H1 (cell line): ENCODE measurements at regions not wholly inside any gene's neighbourhood (a gene's known extent, or its start where the extent isn't known, plus 50 kb on each side); places are given as distances from the start of the nearest gene placed in this dataset.

Source experiments
- CTCF ChIA-PET: fragments of 300-600 bp; sonication (Branson Sonifier 250); formaldehyde crosslinking; loops from one replicate; lab custom pipeline; 2021; ENCODE audit not compliant: partially characterized antibody; lab: Charles Lee
- POLR2A ChIA-PET: fragments of 300-600 bp; sonication (Branson Sonifier 250); formaldehyde crosslinking; loops from one replicate; lab custom pipeline; 2021; ENCODE audit warnings: inconsistent platforms; ENCODE audit not compliant: partially characterized antibody; lab: Charles Lee
- DNase-seq, 2 experiments: peaks; one replicate each; pipeline versions ENCODE4 v3.0.0 to v3.0.0-alpha.2; 2010 to 2022; ENCODE audit warnings: low spot score in 2 of 2, low read depth in 1 of 2, mixed read lengths in 1 of 2
- FAIRE-seq: peaks from 2 replicates; lab custom pipeline; 2011; peaks lifted over from hg19 to GRCh38; lab: Jason Lieb, UNC
- H2AFZ ChIP-seq: 2 replicates; pipeline ENCODE4 v1.8.1; 2012; ENCODE audit warnings: low read length, inconsistent platforms
- H2AK5ac ChIP-seq: 2 replicates; pipeline ENCODE4 v1.6.1; 2013; ENCODE audit warnings: low read depth, low read length
- H2BK120ac ChIP-seq: replicated peaks from 2 replicates; pipeline ENCODE3; 2013; ENCODE audit warnings: low read depth, low read length, inconsistent platforms
- H2BK12ac ChIP-seq: 2 replicates; pipeline ENCODE4 v1.6.1; 2013; ENCODE audit warnings: low read depth, low read length
- H2BK15ac ChIP-seq: 2 replicates; pipeline ENCODE4 v1.6.1; 2013; ENCODE audit warnings: low read length
- H2BK20ac ChIP-seq: 2 replicates; pipeline ENCODE4 v1.6.1; 2013; ENCODE audit warnings: low read length
- H2BK5ac ChIP-seq: 2 replicates; pipeline ENCODE4 v1.6.1; 2013; ENCODE audit warnings: low read depth, low read length
- H3K14ac ChIP-seq: 2 replicates; pipeline ENCODE4 v1.6.1; 2013; ENCODE audit warnings: inconsistent platforms; ENCODE audit not compliant: insufficient read length
- H3K18ac ChIP-seq: 2 replicates; pipeline ENCODE4 v1.6.1; 2013; ENCODE audit warnings: low read length; ENCODE audit errors: extremely low read depth
- H3K23ac ChIP-seq: 2 replicates; pipeline ENCODE4 v1.6.1; 2013; ENCODE audit warnings: inconsistent platforms; ENCODE audit not compliant: insufficient read length
- H3K23me2 ChIP-seq: 2 replicates; pipeline ENCODE4 v1.6.1; 2013; ENCODE audit warnings: low read depth, low read length
- H3K27ac ChIP-seq: 2 replicates; pipeline ENCODE4 v1.6.1; 2011; ENCODE audit warnings: low read depth, low read length, inconsistent platforms
- H3K27me3 ChIP-seq, 4 experiments: replicated peaks in 1 of 4; 1 replicate in 1 of 4; 2 replicates in 3 of 4; pipeline versions ENCODE4 v1.6.1 to v1.8.1; 2011 to 2013; ENCODE audit warnings: low read length in 3 of 4, mild to moderate bottlenecking in 3 of 4, inconsistent platforms in 2 of 4, mixed read lengths in 2 of 4, moderate library complexity in 1 of 4; ENCODE audit not compliant: control insufficient read depth in 3 of 4, insufficient read depth in 3 of 4; ENCODE audit errors: extremely low read depth in 1 of 4
- H3K36me3 ChIP-seq, 4 experiments: 2 replicates each; pipeline versions ENCODE4 v1.6.1 to v1.8.1; 2011 to 2013; ENCODE audit warnings: mild to moderate bottlenecking in 4 of 4, low read length in 3 of 4, moderate library complexity in 2 of 4, control low read depth in 1 of 4, inconsistent platforms in 1 of 4; ENCODE audit not compliant: insufficient read depth in 4 of 4, control insufficient read depth in 2 of 4
- H3K4ac ChIP-seq: replicated peaks from 2 replicates; pipeline ENCODE3; 2013; ENCODE audit warnings: low read length, low read depth, mixed read lengths, inconsistent platforms; ENCODE audit not compliant: insufficient read length
- H3K4me1 ChIP-seq, 4 experiments: replicated peaks in 1 of 4; 1 replicate in 1 of 4; 2 replicates in 3 of 4; pipeline versions ENCODE4 v1.6.1 to v1.8.1; 2011 to 2013; ENCODE audit warnings: low read length in 3 of 4, inconsistent platforms in 2 of 4, mixed read lengths in 1 of 4; ENCODE audit not compliant: insufficient read depth in 4 of 4, control insufficient read depth in 3 of 4
- H3K4me2 ChIP-seq, 2 experiments: 2 replicates each; pipeline versions ENCODE4 v1.6.1 to v1.8.1; 2011 to 2013; ENCODE audit warnings: low read depth in 2 of 2, low read length in 2 of 2, control low read depth in 1 of 2, inconsistent platforms in 1 of 2, mild to moderate bottlenecking in 1 of 2; ENCODE audit not compliant: insufficient read depth in 1 of 2
- H3K4me3 ChIP-seq, 4 experiments: fragments of 200-600, 300-600 bp in 1 of 4; sonication (generic), shearing (Covaris generic), sonication (Bioruptor Twin) in 1 of 4; 2 replicates each; pipeline versions ENCODE4 v1.5.1 to v1.8.1; 2011 to 2016; ENCODE audit warnings: low read length in 4 of 4, low read depth in 3 of 4, control low read depth in 2 of 4, inconsistent platforms in 2 of 4, mild to moderate bottlenecking in 2 of 4, mixed read lengths in 1 of 4, moderate library complexity in 1 of 4; ENCODE audit not compliant: insufficient read depth in 2 of 4; ENCODE audit errors: extremely low read depth in 1 of 4
- H3K56ac ChIP-seq: replicated peaks from 2 replicates; pipeline ENCODE3; 2013; ENCODE audit warnings: low read depth, mild to moderate bottlenecking, mixed read lengths, low read length, inconsistent platforms; ENCODE audit not compliant: insufficient read length
- H3K79me1 ChIP-seq: 2 replicates; pipeline ENCODE4 v1.6.1; 2013; ENCODE audit warnings: low read depth, low read length, control low read depth
- H3K79me2 ChIP-seq, 2 experiments: 2 replicates each; pipeline versions ENCODE4 v1.6.1 to v1.8.1; 2012 to 2013; ENCODE audit warnings: low read length in 2 of 2, mild to moderate bottlenecking in 2 of 2, inconsistent platforms in 1 of 2; ENCODE audit not compliant: insufficient read depth in 2 of 2, control insufficient read depth in 1 of 2
- H3K9ac ChIP-seq, 4 experiments: replicated peaks in 1 of 4; 1 replicate in 1 of 4; 2 replicates in 3 of 4; pipeline versions ENCODE4 v1.6.1 to v1.8.1; 2011 to 2013; ENCODE audit warnings: low read depth in 3 of 4, low read length in 3 of 4, control low read depth in 2 of 4, mild to moderate bottlenecking in 2 of 4, moderate library complexity in 2 of 4, inconsistent platforms in 1 of 4; ENCODE audit errors: extremely low read depth in 1 of 4
- H3K9me3 ChIP-seq, 2 experiments: 2 replicates each; pipeline versions ENCODE4 v1.6.1 to v1.8.1; 2012 to 2013; ENCODE audit warnings: mild to moderate bottlenecking in 2 of 2, moderate library complexity in 2 of 2, control low read depth in 1 of 2, inconsistent platforms in 1 of 2, low read depth in 1 of 2, low read length in 1 of 2, mixed read lengths in 1 of 2; ENCODE audit not compliant: insufficient read depth in 2 of 2
- H4K20me1 ChIP-seq, 2 experiments: replicated peaks in 1 of 2; 2 replicates each; pipeline versions ENCODE3 to v1.8.1; 2011 to 2013; ENCODE audit warnings: inconsistent platforms in 2 of 2, low read length in 2 of 2, mild to moderate bottlenecking in 1 of 2; ENCODE audit not compliant: insufficient read depth in 2 of 2, control insufficient read depth in 1 of 2
- H4K5ac ChIP-seq: 2 replicates; pipeline ENCODE4 v1.6.1; 2013; ENCODE audit warnings: low read length, low read depth, mixed read lengths, inconsistent platforms; ENCODE audit not compliant: insufficient read length
- H4K8ac ChIP-seq: 2 replicates; pipeline ENCODE4 v1.8.0; 2013; ENCODE audit warnings: mild to moderate bottlenecking, moderate library complexity, low read length, inconsistent platforms; ENCODE audit not compliant: insufficient read depth; ENCODE audit errors: extremely low read depth
- H4K91ac ChIP-seq: replicated peaks from 2 replicates; pipeline ENCODE3; 2013; ENCODE audit warnings: low read length, mixed read lengths, inconsistent platforms; ENCODE audit not compliant: insufficient read length
- BRCA1 ChIP-seq: IDR thresholded peaks from 2 replicates; pipeline ENCODE4 v1.6.1; 2012; ENCODE audit warnings: low read depth, low read length, improper control_type of control experiment
- EGR1 ChIP-seq: IDR thresholded peaks from 2 replicates; pipeline ENCODE4 v1.6.1; 2011; ENCODE audit warnings: low read depth, low read length, borderline replicate concordance
- GABPA ChIP-seq: IDR thresholded peaks from 2 replicates; pipeline ENCODE4 v1.6.1; 2011; ENCODE audit warnings: mild to moderate bottlenecking, low read length, moderate library complexity, borderline replicate concordance; ENCODE audit not compliant: insufficient read depth
- GTF2F1 ChIP-seq: IDR thresholded peaks from 2 replicates; pipeline ENCODE4 v1.6.1; 2012; ENCODE audit warnings: low read depth, low read length, improper control_type of control experiment, borderline replicate concordance
- JUN ChIP-seq: IDR thresholded peaks from 2 replicates; pipeline ENCODE4 v1.6.1; 2011; ENCODE audit warnings: low read depth, mild to moderate bottlenecking, improper control_type of control experiment, low read length
- JUND ChIP-seq: IDR thresholded peaks from 2 replicates; pipeline ENCODE4 v1.6.1; 2011; ENCODE audit warnings: mild to moderate bottlenecking, improper control_type of control experiment, low read length
- MAFK ChIP-seq: IDR thresholded peaks from 2 replicates; pipeline ENCODE4 v1.6.1; 2012; ENCODE audit warnings: low read depth, mild to moderate bottlenecking, improper control_type of control experiment, low read length
- NRF1 ChIP-seq: IDR thresholded peaks from 2 replicates; pipeline ENCODE4 v1.6.1; 2011; ENCODE audit warnings: mild to moderate bottlenecking, low read depth, low read length, improper control_type of control experiment
- RBBP5 ChIP-seq: IDR thresholded peaks from 2 replicates; pipeline ENCODE4 v1.7.1; 2012; ENCODE audit warnings: low read depth, mild to moderate bottlenecking, inconsistent platforms, low read length, moderate library complexity, borderline replicate concordance
- RFX5 ChIP-seq: IDR thresholded peaks from 2 replicates; pipeline ENCODE4 v1.6.1; 2011; ENCODE audit warnings: low read depth, low read length, improper control_type of control experiment, borderline replicate concordance
- SAP30 ChIP-seq: fragments of 300-600 bp; sonication (generic); IDR thresholded peaks from 2 replicates; pipeline ENCODE4 v1.7.1; 2012; ENCODE audit warnings: low read length, moderate library complexity, mild to moderate bottlenecking, inconsistent platforms; ENCODE audit not compliant: insufficient read depth, insufficient replicate concordance
- SP4 ChIP-seq: IDR thresholded peaks from 2 replicates; pipeline ENCODE4 v1.6.1; 2012; ENCODE audit warnings: low read length, inconsistent platforms
- TAF1 ChIP-seq: IDR thresholded peaks from 2 replicates; pipeline ENCODE4 v1.6.1; 2011; ENCODE audit warnings: mild to moderate bottlenecking, low read depth, low read length
- WGBS, 2 experiments: shearing (Covaris generic) in 1 of 2; methylation state at CpG; one replicate each; pipeline versions ENCODE4 v1.1.6 to v1.1.7; 2013 to 2015; ENCODE audit warnings: low lambda C conversion rate in 2 of 2, mixed read lengths in 2 of 2, inconsistent platforms in 1 of 2, low coverage in 1 of 2, missing lambda C conversion rate in 1 of 2; ENCODE audit not compliant: insufficient replicate concordance in 2 of 2, insufficient coverage in 1 of 2, insufficient read length in 1 of 2; ENCODE audit errors: extremely low coverage in 1 of 2, missing lambda C conversion rate in 1 of 2; 5-methylcytosine and 5-hydroxymethylcytosine counted together
- TF ChIP-seq, protein P1 (sequence below): IDR thresholded peaks from 2 replicates; pipeline ENCODE4 v1.6.1; 2012; ENCODE audit warnings: inconsistent platforms

DNA sequence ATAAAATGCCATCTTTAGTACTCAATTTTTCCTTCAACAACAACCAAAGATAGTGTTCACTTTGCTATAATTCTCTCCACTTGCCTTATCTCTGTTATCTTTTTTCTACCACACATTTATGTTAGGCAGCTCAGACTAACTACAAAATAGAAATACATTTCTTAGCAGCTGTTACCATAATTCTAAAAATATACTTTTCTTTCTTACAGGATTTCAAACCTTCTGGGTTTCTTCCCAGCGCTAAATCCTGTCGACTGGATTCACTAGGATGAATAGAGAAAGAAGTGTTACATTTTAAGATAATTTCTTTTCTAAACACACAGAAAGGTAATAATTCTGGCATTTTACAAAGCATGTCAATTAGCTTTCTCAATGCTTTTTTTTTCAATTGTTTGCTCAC lies 105.5 kb upstream of the GK2 start:
- H3K36me3 ChIP-seq = no peaks in the 10 kb centered on the region
- H3K23ac ChIP-seq = no peak overlapping the region
- H2BK12ac ChIP-seq = no peak overlapping the region
- no peak overlapping the region for H3K27ac ChIP-seq
- no peak overlapping the region for H3K14ac ChIP-seq
- no peak overlapping the region for H2BK20ac ChIP-seq
- H3K27me3 ChIP-seq = no peaks in the 10 kb centered on the region
- H3K23me2 ChIP-seq = no peaks in the 10 kb centered on the region
- FAIRE-seq (no peak), DNase-seq (no peak)
- no peak overlapping the region for H3K9ac ChIP-seq
- no peak overlapping the region for H3K18ac ChIP-seq
- H3K4me2 ChIP-seq = no peak overlapping the region
- no peaks in the 10 kb centered on the region for H3K9me3 ChIP-seq
- H2BK5ac ChIP-seq = no peak overlapping the region
- H3K4me3 ChIP-seq = no peak overlapping the region
- H2AFZ ChIP-seq = no peak overlapping the region
- TF ChIP-seq RBBP5 = no peak
- TF ChIP-seq, protein P1, sequence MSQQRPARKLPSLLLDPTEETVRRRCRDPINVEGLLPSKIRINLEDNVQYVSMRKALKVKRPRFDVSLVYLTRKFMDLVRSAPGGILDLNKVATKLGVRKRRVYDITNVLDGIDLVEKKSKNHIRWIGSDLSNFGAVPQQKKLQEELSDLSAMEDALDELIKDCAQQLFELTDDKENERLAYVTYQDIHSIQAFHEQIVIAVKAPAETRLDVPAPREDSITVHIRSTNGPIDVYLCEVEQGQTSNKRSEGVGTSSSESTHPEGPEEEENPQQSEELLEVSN = no peak
- TF ChIP-seq TAF1 = no peak
- TF ChIP-seq GABPA = no peak
- TF ChIP-seq JUN = no peak
- no peak for TF ChIP-seq RFX5
- TF ChIP-seq SP4 = no peak
- TF ChIP-seq NRF1 = no peak
- no peak for TF ChIP-seq EGR1
- TF ChIP-seq SAP30 = no peak
- no peak for TF ChIP-seq JUND
- TF ChIP-seq GTF2F1 = no peak
- TF ChIP-seq MAFK = no peak
- no peak for TF ChIP-seq BRCA1
- 90% methylated on average over 2 of the region's 2 CpGs; no CpG with 5 or more reads in 1 of the 2 experiments for whole genome bisulfite sequencing, 2 experiments
- H3K56ac ChIP-seq = no peak overlapping the region
- CTCF ChIA-PET = no interaction called here
- H3K79me2 ChIP-seq = no peaks in the 10 kb centered on the region
- POLR2A ChIA-PET = no interaction called here
- no peak overlapping the region for H2AK5ac ChIP-seq
- H4K20me1 ChIP-seq = no peaks in the 10 kb centered on the region
- H3K4me1 ChIP-seq = no peaks in the 10 kb centered on the region
- no peak overlapping the region for H4K8ac ChIP-seq
- no peaks in the 10 kb centered on the region for H3K79me1 ChIP-seq
- H2BK120ac ChIP-seq = no peak overlapping the region
- no peak overlapping the region for H2BK15ac ChIP-seq
- H4K5ac ChIP-seq = no peak overlapping the region
- no peak overlapping the region for H3K4ac ChIP-seq
- H4K91ac ChIP-seq = no peak overlapping the region
